ENCODE measurements at regions not wholly inside any gene's neighbourhood (a gene's known extent, or its start where the extent isn't known, plus 50 kb on each side); places are given as distances from the start of the nearest gene placed in this dataset.

DNA sequence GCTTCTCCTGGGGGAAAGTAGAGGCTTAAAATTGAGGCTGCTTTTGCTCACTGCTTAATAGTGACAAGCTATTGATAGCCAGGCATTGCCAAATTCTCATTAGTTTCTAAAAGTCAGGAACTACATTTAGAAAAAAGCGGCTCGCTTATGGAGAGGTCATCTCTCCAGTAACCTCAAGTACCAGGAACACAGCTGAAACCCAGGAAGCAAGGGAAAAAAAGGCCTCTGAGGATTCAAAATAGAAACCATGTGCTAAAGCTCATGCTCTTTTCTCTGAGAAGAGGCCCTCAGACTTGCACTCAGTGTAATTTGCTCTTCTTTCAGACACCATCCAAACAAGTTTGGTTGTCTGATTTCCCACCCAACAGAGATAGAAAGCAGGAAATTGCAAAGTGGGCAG lies 261.4 kb upstream of the USP25 start:
- no TSS peak for BruUV-seq (replicated peaks)

More for the DNA sequence above, 261.4 kb upstream of the USP25 start:
- DNase-seq (ENCODE audit: low read depth, low spot score) (no peak), FAIRE-seq (no peak), ATAC-seq (no peak)
- CTCF ChIA-PET = interaction anchor here (0.9 kb wide), 1 partner anchor 16 kb away, joined by 3 read pairs; no protein-coding TSS in a partner anchor
- in situ Hi-C loops (cut with MboI) (no loop called here), intact Hi-C loops (cut with micrococcal nuclease; ENCODE audit: unreplicated experiment) (loop anchor here (10.0 kb wide), 1 partner anchor 1184 kb away; no protein-coding TSS in a partner anchor)
- Histone ChIP-seq H3K9ac (ENCODE audit: control insufficient read depth, insufficient read depth, low read length) (no peak overlapping the region), H2AFZ (ENCODE audit: control insufficient read depth, low read depth, low read length) (no peak overlapping the region), H3K36me3 (ENCODE audit: control insufficient read depth in 2 of 2, insufficient read depth in 2 of 2, low read length in 1 of 2) (no peaks in the 10 kb centered on the region), H4K20me1 (ENCODE audit: control insufficient read depth, insufficient read depth) (no peaks in the 10 kb centered on the region), H3K79me2 (ENCODE audit: control insufficient read depth, insufficient read depth, low read length) (no peaks in the 10 kb centered on the region), H3K27me3 (replicated peaks in 1 of 2; ENCODE audit: control insufficient read depth in 2 of 2, insufficient read depth in 2 of 2, low read length in 1 of 2) (no peaks in the 10 kb centered on the region), H3K4me3 (no peak overlapping the region), H3K9me3 (replicated peaks; ENCODE audit: control insufficient read depth, insufficient read depth, low read length) (no peaks in the 10 kb centered on the region), H3K4me2 (ENCODE audit: control insufficient read depth, insufficient read depth) (no peak overlapping the region), H3K4me1 (ENCODE audit: control insufficient read depth, insufficient read depth, low read length) (no peaks in the 10 kb centered on the region), H3K27ac (ENCODE audit: control insufficient read depth, insufficient read depth) (no peak overlapping the region)
- WGBS (ENCODE audit: insufficient coverage, insufficient replicate concordance, low lambda C conversion rate, missing lambda C conversion rate) = 30% methylated on average over 2 of the region's 2 CpGs
- POLR2A ChIA-PET = no interaction called here
- SMC1A ChIA-PET (ENCODE audit: uncharacterized antibody, unreplicated experiment) = interaction anchor here (0.9 kb wide), 1 partner anchor 16 kb away, joined by 3 read pairs; no protein-coding TSS in a partner anchor
- RAD21 ChIA-PET (ENCODE audit: unreplicated experiment) = no interaction called here
- TF ChIP-seq CHD2 (IDR thresholded peaks at IDR 0.05; ENCODE audit: borderline replicate concordance, low read depth, low read length) (no peak), MYC (IDR thresholded peaks at IDR 0.05; ENCODE audit: insufficient read depth, insufficient read length, insufficient replicate concordance, low read length, severe bottlenecking) (no peak), MYB (IDR thresholded peaks at IDR 0.05; ENCODE audit: borderline replicate concordance, low read depth, low read length) (no peak), ZNF24 (IDR thresholded peaks at IDR 0.05) (no peak), KAT2A (conservative IDR thresholded peaks at IDR 0.05; ENCODE audit: control insufficient read depth, low read depth, low read length) (no peak), ASH2L (IDR thresholded peaks at IDR 0.05; ENCODE audit: borderline replicate concordance, low read depth) (no peak), JUND (IDR thresholded peaks at IDR 0.05; ENCODE audit: low read depth, low read length) (no peak), GATAD2B (conservative IDR thresholded peaks at IDR 0.05; ENCODE audit: low read depth) (no peak), NFIC (IDR thresholded peaks at IDR 0.05; ENCODE audit: low read depth, low read length) (no peak), MEF2A (IDR thresholded peaks at IDR 0.05; ENCODE audit: insufficient read depth, low read depth, low read length) (no peak), DPF2 (IDR thresholded peaks at IDR 0.05) (no peak), ZNF217 (IDR thresholded peaks at IDR 0.05) (no peak), RCOR1 (conservative IDR thresholded peaks at IDR 0.05; ENCODE audit: low read depth, low read length) (no peak), PAX8 (IDR thresholded peaks at IDR 0.05) (no peak), WRNIP1 (IDR thresholded peaks at IDR 0.05; ENCODE audit: borderline replicate concordance, low read depth, low read length) (no peak)
- TF ChIP-seq, protein P1, sequence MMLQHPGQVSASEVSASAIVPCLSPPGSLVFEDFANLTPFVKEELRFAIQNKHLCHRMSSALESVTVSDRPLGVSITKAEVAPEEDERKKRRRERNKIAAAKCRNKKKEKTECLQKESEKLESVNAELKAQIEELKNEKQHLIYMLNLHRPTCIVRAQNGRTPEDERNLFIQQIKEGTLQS (IDR thresholded peaks at IDR 0.05; ENCODE audit: borderline replicate concordance, extremely low read depth, low read depth, low read length) = no peak
- TF ChIP-seq, protein P2, sequence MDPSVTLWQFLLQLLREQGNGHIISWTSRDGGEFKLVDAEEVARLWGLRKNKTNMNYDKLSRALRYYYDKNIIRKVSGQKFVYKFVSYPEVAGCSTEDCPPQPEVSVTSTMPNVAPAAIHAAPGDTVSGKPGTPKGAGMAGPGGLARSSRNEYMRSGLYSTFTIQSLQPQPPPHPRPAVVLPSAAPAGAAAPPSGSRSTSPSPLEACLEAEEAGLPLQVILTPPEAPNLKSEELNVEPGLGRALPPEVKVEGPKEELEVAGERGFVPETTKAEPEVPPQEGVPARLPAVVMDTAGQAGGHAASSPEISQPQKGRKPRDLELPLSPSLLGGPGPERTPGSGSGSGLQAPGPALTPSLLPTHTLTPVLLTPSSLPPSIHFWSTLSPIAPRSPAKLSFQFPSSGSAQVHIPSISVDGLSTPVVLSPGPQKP (IDR thresholded peaks at IDR 0.05; ENCODE audit: low read depth, low read length) = no peak
- TF ChIP-seq, protein P3, sequence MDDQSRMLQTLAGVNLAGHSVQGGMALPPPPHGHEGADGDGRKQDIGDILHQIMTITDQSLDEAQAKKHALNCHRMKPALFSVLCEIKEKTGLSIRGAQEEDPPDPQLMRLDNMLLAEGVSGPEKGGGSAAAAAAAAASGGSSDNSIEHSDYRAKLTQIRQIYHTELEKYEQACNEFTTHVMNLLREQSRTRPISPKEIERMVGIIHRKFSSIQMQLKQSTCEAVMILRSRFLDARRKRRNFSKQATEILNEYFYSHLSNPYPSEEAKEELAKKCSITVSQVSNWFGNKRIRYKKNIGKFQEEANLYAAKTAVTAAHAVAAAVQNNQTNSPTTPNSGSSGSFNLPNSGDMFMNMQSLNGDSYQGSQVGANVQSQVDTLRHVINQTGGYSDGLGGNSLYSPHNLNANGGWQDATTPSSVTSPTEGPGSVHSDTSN (IDR thresholded peaks at IDR 0.05; ENCODE audit: insufficient replicate concordance, low read depth, low read length) = no peak
